HG03378 (cell line): ENCODE measurements at regions not wholly inside any gene's neighbourhood (a gene's known extent, or its start where the extent isn't known, plus 50 kb on each side); places are given as distances from the start of the nearest gene placed in this dataset.
A peak's percentile ranks its signal among the peaks of the same experiment; 100 is the strongest.

Experiments used
- ATAC-seq: cut with Tn5 transposase; IDR thresholded peaks from one replicate; pipeline ENCODE4 v1.9.1; 2021; ENCODE audit warnings: mild to moderate bottlenecking, moderate library complexity; ENCODE audit not compliant: unreplicated experiment

DNA sequence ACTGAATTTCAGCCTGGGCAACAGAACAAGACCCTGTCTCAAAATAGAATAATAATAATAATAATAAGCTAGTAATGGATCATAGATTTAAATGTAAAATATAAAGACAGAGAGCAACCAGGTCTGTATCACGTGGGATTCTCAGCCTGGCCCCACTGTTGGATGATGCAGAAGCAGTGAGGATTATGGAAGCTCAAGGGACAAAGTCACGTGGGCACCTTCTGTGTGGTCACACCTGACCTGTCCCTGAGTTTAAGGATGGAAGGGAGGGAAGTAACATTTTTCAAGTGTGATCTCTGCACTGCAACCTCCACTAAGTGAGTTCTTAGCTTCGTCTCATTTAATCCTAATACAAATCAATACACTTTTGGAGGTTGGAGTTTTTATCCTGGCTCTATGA is 212.5 kb upstream of the IER5L start:
- ATAC-seq = no peak

GRCh38 chr9:129387822-129388221 is 209.8 kb upstream of the IER5L start:
- no peak for ATAC-seq

DNA sequence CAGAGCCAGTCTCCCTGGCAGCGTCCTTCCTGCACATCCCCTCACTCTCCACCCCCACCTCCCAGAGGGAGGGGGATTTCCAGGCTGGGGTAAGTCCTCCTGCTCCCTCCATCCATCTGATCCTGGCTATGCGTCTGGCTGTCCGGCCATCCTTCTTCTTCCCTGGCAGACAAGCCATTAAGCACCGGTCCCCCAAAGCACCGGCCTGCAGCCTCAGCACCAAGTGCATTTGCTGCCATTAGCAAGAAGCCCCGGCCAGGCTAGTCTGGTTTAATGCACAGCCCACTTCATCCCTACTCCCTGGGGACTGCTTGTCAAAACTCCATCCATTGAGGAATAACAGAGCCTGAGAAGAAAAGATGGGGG is 208.7 kb upstream of the IER5L start:
- ATAC-seq = no peak

- ATAC-seq = no peak
Measured at GRCh38 chr9:129385211-129385934, 207.3 kb upstream of the IER5L start.

DNA sequence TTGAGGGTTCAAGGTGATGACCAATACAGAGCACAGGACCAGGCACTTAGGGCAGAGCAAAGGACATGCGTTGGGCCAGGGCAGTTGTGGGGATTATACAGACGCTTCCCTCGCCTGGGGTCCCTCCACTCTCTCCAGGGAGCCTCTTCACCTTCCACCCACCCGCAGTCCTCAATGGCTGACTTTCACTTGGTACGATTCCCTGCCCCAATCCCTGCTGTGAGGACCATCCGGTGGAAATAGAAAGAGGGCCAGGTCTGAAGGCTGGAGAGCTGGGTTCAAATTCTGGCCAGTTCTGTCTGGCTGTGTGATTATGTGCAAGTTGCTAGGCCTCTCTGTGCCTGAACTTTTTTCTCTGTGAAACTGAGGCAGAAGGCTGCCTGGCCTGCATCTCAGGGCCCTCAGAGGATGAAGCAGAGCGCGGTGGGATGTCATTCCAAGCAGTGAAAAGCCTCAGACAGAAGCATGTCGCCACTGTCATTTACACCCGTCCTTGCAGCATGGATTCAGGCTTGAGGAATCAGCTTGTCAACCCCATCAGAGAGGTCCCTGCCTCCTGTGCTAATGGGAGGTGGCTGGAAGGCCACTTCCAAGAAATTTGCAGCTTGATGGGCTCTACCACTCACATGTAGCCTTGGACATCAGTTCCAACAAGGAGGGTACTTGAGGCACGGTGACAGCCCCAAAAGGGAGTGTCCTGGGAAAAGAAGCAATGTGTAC is 206.6 kb upstream of the IER5L start:
- no peak for ATAC-seq

DNA sequence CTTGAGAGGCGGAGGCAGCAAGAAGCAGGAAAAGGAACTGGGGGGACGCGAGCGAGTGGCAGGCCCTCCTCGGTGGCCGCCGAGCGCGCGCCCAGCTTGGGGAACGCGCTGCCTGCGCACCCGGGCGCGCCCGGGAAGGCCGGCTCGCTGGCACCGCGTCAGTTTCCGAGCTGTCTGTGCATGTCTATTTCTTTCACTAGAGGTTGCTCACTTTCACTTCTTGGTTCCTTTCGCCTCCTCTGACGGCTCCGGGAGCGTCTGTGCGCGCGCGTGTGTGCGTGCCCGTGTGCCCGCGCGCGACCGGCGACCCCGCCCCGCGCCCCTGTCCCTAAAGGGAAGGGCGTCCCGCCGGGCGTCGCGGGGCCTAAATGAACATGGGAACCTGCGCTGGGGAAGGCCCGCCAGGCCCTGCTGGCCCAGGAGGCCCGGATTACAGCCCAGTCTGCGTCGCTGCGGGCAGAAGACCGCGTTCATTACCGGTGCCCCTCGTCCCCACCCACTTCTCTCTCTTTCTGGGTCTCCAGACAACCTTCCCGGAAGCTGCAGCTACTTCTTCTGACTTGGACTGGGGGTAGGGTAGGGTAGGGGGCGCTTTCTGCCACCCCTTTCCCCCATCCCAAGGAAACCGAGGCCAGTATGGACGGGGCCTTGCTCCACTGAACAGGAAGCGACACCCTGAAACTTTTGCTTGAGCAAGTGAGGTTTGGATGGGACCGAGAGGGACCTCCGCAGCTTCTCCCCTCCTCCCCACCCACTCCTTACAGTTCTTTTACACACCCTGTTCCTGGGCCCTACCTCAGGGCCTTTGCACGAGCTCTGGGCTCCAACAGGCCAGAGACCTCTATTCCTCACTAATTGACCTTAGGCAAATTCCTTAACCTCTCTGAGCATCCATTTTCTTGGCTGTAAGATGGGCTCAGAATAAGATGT is 205.8 kb upstream of the IER5L start:
- ATAC-seq = peak; percentile 61

DNA sequence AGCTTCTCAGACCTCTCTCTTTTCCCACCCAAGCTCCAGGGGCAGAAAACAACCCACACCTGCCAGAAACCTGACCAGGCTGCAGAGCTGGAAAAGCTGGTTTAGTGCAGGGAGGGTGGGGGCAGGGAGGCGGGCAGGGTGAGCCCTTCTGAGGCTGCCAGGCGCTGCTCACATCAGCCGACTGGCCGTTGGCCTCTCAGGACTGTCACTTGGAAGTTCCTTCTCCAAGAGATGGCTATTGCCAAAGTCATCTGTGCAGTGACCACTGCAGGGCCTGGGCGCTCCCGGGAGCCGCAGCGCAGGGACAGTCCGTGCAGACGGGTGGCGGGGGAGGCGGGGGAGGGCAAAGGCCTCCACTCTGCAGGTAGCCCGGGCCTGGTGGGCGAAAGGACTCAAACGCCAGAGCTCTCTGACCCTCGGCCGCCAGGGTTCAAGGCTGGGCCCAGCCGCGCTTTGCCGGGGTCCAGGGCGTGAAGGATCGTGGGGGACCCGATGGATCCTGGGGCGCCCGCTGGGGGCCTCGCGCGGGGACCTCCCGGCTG is 205.0 kb upstream of the IER5L start:
- no peak for ATAC-seq

DNA sequence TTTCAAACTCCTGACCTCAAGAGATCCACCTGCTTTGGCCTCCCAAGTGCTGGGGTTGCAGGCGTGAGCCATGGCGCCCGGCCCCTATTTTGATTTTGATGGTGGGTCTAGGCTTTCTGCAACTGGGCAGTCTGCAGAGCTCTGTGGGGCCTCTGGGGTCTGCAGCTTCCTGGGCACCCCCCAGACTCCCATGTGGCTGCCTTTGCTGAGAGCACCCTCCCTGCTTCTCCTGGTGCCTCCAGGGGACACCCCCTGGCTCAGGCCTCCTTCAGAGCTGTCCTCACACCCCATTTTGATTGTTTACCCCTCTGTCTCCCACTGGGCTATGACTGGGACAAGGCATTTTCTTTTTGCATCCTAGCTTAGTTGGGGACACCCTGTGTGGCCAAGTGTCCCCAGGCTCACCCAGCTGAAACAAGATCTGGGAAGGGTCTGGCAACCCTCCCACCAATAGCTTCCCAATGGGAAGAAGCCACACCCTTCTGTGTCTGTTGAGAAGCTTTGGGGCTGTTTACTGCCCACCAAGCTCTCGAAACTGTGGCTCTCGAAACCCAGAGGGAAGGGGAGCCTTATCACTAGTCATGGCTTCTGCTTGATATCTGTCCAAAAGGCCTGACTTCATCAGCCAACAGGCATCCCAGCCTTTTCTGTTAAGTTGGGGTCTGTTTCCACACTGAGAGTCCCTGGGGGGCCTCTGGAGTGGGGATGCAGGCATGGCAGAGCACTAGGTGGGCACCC is 204.4 kb upstream of the IER5L start:
- no peak for ATAC-seq

GRCh38 chr9:129381481-129381957 is 203.5 kb upstream of the IER5L start:
- no peak for ATAC-seq

GRCh38 chr9:129380961-129381401 is 202.9 kb upstream of the IER5L start:
- ATAC-seq = no peak

GRCh38 chr9:129379886-129380285 is 201.8 kb upstream of the IER5L start:
- ATAC-seq = no peak

DNA sequence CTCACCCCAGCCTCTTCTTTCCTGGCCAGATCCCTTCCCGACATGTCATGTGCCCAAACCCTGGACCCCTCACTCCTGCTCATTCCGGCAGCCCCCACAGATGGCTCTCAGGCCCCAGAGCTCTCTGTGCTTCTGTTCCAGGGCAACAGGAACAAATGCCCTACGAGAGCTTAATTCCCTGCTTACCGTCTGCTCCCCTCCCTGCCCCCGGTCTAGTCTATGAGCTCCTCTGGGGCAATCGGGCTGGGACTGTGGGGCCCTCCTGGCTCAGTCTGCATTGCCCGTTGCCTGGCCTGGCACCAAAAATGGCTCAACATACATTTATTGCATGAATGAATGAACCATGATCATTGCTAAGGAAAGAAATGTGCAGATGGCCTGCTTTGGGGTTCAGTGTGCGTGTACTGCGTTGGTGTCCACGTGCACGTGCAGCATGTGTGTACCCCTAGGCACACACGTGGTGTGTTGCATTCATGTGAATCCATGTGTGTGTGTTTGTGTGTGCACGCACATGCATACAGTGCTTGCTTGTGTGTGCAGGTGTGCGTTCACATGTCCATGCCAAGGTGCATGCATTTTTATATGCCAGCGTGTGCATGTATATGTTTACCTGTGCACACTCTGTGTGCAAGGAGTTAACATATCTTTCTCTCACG is 201.2 kb upstream of the IER5L start:
- no peak for ATAC-seq

GRCh38 chr9:129377931-129378661 is 200.0 kb upstream of the IER5L start:
- ATAC-seq = no peak

DNA sequence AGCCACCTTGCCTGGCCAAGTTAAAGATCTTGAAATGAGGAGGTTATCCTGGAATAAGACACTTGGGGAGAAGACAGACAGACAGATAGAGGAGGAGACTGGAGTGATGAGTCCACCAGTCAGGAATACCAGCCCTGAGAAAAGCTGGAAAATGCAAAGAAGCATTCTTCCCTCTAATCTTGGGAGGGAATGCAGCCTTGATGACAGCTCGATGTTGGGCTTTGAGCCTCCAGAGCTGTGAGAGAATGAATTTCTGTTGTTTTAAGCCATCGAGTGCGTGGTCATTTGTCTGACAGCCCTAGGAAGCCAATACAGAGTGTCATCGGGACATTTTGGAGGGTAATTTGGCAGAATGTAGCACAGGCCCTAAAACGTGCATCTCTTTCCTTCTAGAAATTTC is 199.1 kb upstream of the IER5L start:
- ATAC-seq = no peak

DNA sequence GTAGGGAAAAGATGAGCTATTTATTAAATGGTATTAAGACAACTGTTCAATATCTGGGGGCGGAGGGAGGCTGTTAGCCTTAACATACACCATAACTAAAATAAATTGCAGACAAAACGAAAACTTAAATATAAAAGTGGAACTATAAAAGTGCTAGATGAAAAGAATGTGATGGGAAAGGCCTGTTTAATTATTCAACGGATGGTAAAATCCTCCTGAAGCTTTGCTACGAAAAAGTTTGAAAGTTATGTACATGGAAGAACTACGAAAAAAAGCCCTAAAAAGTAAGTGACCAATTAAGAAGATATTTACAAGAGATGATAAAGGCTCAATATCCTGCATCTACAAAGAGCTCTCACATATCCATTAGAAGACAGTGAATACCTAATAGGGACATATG is 197.8 kb upstream of the IER5L start:
- ATAC-seq = no peak

DNA sequence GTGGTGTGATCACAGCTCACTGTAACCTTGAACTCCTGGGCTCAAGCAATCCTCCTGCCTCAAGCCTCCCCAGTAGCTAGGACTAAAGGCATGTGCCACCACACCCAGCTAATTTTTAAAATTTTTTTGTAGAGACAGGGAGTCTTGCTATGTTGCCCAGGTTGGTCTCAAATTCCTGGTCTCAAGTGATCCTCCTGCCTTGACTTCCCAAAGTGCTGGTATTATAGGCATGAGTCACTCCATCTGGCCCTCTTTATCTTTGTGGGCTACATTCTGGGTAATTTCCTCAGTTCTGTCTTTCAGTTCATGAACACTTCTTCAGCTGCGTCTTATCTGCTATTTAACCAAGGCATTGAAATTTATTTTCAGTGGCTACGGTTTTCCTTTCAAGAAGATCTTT is 196.6 kb upstream of the IER5L start:
- ATAC-seq = no peak

DNA sequence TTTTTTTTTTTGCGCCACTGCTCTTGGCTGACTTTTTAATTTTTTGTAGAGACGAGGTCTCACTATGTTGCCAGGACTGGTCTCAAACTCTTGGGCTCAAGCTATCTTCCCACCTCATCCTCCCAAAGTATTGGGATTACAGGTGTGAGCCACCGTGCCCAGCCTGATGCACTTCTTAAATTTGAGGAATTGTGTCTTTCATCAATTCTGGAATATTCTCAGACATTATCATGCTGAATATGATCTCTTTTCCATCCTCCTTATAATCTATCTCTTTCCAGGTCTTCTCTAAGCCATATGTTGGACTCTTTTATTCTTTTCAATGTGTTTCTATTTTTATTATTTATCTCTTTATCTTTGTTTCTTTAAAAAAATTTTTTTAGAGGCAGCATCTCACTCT is 196.2 kb upstream of the IER5L start:
- ATAC-seq = no peak

DNA sequence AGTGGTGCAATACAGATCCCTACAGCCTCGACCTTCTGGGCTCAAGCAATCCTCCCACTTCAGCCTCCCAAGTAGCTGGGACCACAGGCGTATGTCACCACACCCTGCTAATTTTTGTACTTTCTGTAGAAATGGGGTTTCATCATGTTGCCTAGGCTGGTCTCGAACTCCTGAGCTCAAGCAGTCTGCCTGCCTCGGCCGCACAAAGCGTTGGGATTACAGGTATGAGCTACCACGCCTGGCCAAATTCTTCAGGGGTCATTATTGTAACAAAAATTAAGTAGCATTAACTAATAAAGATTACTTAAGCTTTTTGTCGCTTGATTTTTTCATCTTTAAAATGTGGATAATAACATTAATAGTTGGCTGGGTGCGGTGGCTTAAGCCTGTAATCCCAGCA is 195.3 kb upstream of the IER5L start:
- no peak for ATAC-seq

GRCh38 chr9:129370770-129371169 is 192.7 kb upstream of the IER5L start:
- no peak for ATAC-seq
